ENCODE measurements at regions not wholly inside any gene's neighbourhood (a gene's known extent, or its start where the extent isn't known, plus 50 kb on each side); places are given as distances from the start of the nearest gene placed in this dataset.

DNA sequence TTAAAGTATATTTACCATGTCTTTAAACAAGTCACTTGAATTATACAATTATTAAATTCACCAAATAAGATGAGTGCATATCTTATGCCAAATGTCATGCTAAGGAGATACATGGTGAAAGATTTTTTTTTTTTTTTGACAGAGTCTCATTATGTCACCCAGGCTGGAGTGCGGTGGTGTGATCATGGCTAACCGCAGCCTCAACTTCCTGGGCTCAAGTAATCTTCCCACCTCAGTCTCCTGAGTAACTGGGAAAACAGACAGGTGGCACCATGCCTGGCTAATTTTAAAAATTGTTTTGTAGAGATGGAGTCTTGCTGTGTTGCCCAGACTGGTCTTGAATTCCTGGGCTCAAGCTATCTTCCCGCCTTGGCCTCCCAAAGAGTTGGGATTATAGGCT is 149.0 kb upstream of the GOT2 start:
- TF ChIP-seq, protein P1, sequence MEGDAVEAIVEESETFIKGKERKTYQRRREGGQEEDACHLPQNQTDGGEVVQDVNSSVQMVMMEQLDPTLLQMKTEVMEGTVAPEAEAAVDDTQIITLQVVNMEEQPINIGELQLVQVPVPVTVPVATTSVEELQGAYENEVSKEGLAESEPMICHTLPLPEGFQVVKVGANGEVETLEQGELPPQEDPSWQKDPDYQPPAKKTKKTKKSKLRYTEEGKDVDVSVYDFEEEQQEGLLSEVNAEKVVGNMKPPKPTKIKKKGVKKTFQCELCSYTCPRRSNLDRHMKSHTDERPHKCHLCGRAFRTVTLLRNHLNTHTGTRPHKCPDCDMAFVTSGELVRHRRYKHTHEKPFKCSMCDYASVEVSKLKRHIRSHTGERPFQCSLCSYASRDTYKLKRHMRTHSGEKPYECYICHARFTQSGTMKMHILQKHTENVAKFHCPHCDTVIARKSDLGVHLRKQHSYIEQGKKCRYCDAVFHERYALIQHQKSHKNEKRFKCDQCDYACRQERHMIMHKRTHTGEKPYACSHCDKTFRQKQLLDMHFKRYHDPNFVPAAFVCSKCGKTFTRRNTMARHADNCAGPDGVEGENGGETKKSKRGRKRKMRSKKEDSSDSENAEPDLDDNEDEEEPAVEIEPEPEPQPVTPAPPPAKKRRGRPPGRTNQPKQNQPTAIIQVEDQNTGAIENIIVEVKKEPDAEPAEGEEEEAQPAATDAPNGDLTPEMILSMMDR (IDR thresholded peaks at IDR 0.05), result no peak
- no peak for TF ChIP-seq EP300 (IDR thresholded peaks at IDR 0.05)
- no peak for TF ChIP-seq POLR2A (IDR thresholded peaks at IDR 0.05)

Data from upper lobe of left lung (tissue), 4 donors.